Colonic mucosa (tissue), 4 donors: ENCODE measurements at regions not wholly inside any gene's neighbourhood (a gene's known extent, or its start where the extent isn't known, plus 50 kb on each side); places are given as distances from the start of the nearest gene placed in this dataset.

Source experiments
- DNase-seq: peaks from one replicate; pipeline ENCODE4 v3.0.0-alpha.2; 2020
- H3K27ac ChIP-seq: fragments of 200-600 bp; one replicate; pipeline ENCODE4 v1.8.0; 2021
- H3K27me3 ChIP-seq: fragments of 200-600 bp; one replicate; pipeline ENCODE4 v1.8.0; 2021
- H3K36me3 ChIP-seq: fragments of 200-600 bp; one replicate; pipeline ENCODE4 v1.8.0; 2021
- H3K4me1 ChIP-seq: fragments of 200-600 bp; one replicate; pipeline ENCODE4 v1.8.0; 2021; ENCODE audit warnings: mild to moderate bottlenecking
- H3K4me3 ChIP-seq: fragments of 200-600 bp; one replicate; pipeline ENCODE4 v1.8.0; 2021
- H3K9ac ChIP-seq, 2 donors: one replicate each; pipeline ENCODE4 v1.7.0; 2013; ENCODE audit warnings: control low read depth in 2 of 2, low read depth in 2 of 2, low read length in 2 of 2
- H3K9me3 ChIP-seq: fragments of 200-600 bp; one replicate; pipeline ENCODE4 v1.8.0; 2021
- CTCF ChIP-seq: fragments of 200-600 bp; IDR thresholded peaks from one replicate; pipeline ENCODE4 v1.8.0; 2022; ENCODE audit warnings: antibody characterized with exemption, mild to moderate bottlenecking
- intact Hi-C: fragments of 100-400 bp; cut with DNase I; formaldehyde crosslinking; loops from one replicate; pipeline ENCODE4 v1.14.1; 2022
- donor health status: healthy.
- donor health status: DM: no; HTN: no; CAD: no.
- donor health status: DM: no; HTN: no; CAD: no.

GRCh38 chr4:29128810-29129209 lies 1591.4 kb upstream of the PCDH7 start:
- intact Hi-C loops: no loop called here
- no peak overlapping the region for H3K4me3 ChIP-seq
- no peak overlapping the region for H3K9ac ChIP-seq
- H3K36me3 ChIP-seq: no peaks in the 10 kb centered on the region
- H3K9me3 ChIP-seq: no peaks in the 10 kb centered on the region
- no peak for TF ChIP-seq CTCF
- H3K27ac ChIP-seq: no peak overlapping the region
- DNase-seq: no peak
- no peaks in the 10 kb centered on the region for H3K27me3 ChIP-seq
- H3K4me1 ChIP-seq: no peaks in the 10 kb centered on the region

GRCh38 chr4:29131304-29131703 lies 1588.9 kb upstream of the PCDH7 start:
- no peak for TF ChIP-seq CTCF
- Histone ChIP-seq H3K4me3 (no peak overlapping the region), H3K27me3 (no peaks in the 10 kb centered on the region), H3K27ac (no peak overlapping the region), H3K9me3 (no peaks in the 10 kb centered on the region), H3K9ac (no peak overlapping the region), H3K36me3 (no peaks in the 10 kb centered on the region), H3K4me1 (no peaks in the 10 kb centered on the region)
- no peak for DNase-seq
- intact Hi-C loops: no loop called here

- Histone ChIP-seq H3K27ac (no peak overlapping the region), H3K36me3 (no peaks in the 10 kb centered on the region), H3K27me3 (no peaks in the 10 kb centered on the region), H3K4me1 (no peaks in the 10 kb centered on the region), H3K4me3 (no peak overlapping the region), H3K9ac (no peak overlapping the region), H3K9me3 (no peaks in the 10 kb centered on the region)
- DNase-seq: no peak
- intact Hi-C loops: no loop called here
- TF ChIP-seq CTCF: no peak
Observed at GRCh38 chr4:29142708-29143107, 1577.5 kb upstream of the PCDH7 start.

GRCh38 chr4:29151584-29151983 lies 1568.6 kb upstream of the PCDH7 start:
- H3K4me1 ChIP-seq: no peaks in the 10 kb centered on the region
- H3K27me3 ChIP-seq: no peaks in the 10 kb centered on the region
- no peak for TF ChIP-seq CTCF
- no peaks in the 10 kb centered on the region for H3K36me3 ChIP-seq
- no peak overlapping the region for H3K4me3 ChIP-seq
- H3K9me3 ChIP-seq: no peaks in the 10 kb centered on the region
- intact Hi-C loops: no loop called here
- no peak overlapping the region for H3K27ac ChIP-seq
- DNase-seq: no peak
- H3K9ac ChIP-seq: no peak overlapping the region

- no peaks in the 10 kb centered on the region for H3K9me3 ChIP-seq
- no peaks in the 10 kb centered on the region for H3K36me3 ChIP-seq
- no peak overlapping the region for H3K9ac ChIP-seq
- no peak for TF ChIP-seq CTCF
- intact Hi-C loops: no loop called here
- H3K4me1 ChIP-seq: no peaks in the 10 kb centered on the region
- no peak overlapping the region for H3K4me3 ChIP-seq
- no peaks in the 10 kb centered on the region for H3K27me3 ChIP-seq
- H3K27ac ChIP-seq: no peak overlapping the region
- DNase-seq: no peak
Observed at GRCh38 chr4:29153642-29154041, 1566.5 kb upstream of the PCDH7 start.

GRCh38 chr4:29175291-29175690 lies 1544.9 kb upstream of the PCDH7 start:
- Histone ChIP-seq H3K9me3 (no peaks in the 10 kb centered on the region), H3K9ac (no peak overlapping the region), H3K27ac (no peak overlapping the region), H3K27me3 (no peaks in the 10 kb centered on the region), H3K4me1 (no peaks in the 10 kb centered on the region), H3K36me3 (no peaks in the 10 kb centered on the region), H3K4me3 (no peak overlapping the region)
- intact Hi-C loops: no loop called here
- no peak for DNase-seq
- no peak for TF ChIP-seq CTCF
